ENCODE measurements at regions not wholly inside any gene's neighbourhood (a gene's known extent, or its start where the extent isn't known, plus 50 kb on each side); places are given as distances from the start of the nearest gene placed in this dataset.

DNA sequence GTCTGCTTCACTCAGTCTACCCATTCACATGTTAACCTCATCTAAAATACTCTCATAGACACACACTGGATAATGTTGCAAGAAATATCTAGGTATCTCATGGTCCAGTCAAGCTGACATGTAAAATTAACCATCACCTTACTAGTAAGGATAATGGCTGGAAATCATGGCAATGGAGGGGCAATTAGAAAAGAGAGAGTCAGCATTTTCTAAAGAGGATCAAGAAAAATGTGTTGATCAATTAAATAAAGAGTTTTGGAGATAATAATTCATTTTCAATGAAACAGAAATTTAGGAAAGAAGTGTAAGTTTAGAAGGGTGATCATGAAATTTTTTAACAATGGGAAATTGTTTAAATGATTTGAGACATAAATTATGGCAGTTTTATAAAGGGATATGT, 1914.1 kb upstream of the IGFBP7 start:
- H3K27ac ChIP-seq (ENCODE audit: low read length), result no peak overlapping the region
- no peaks in the 10 kb centered on the region for H3K9me3 ChIP-seq (ENCODE audit: control insufficient read depth, low read length)
- no peaks in the 10 kb centered on the region for H3K27me3 ChIP-seq (ENCODE audit: control insufficient read depth, insufficient read depth)
- intact Hi-C loops (cut with DNase I), result no loop called here
- DNase-seq (no peak), ATAC-seq (no peak)
- no peak overlapping the region for H3K4me3 ChIP-seq (ENCODE audit: low read length)
- no peaks in the 10 kb centered on the region for H3K4me1 ChIP-seq (ENCODE audit: control insufficient read depth, insufficient read depth, low read length)

DNA sequence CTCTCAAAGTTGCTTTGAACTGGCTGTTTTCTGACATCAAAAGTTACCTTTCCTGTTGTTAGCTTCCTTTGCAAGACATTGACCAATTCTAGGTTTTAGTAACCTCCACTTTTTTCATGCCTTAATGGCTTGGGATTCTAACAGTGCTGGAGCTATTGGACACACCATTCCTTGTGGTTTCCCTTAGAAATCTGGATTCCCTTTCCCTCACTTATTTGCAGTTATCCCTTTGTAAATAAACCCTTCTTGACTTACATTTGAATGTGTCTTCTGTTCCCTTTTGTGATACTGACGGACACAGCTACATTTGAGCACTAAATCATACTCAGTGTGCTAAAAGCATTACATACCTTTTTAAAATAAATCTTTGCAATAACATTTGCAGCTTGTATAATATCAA, 1927.6 kb upstream of the IGFBP7 start:
- WGBS, result 64% methylated on average over 1 of the region's 1 CpG
- intact Hi-C loops (cut with DNase I), result no loop called here
- Histone ChIP-seq H3K27me3 (ENCODE audit: control insufficient read depth, insufficient read depth) (no peaks in the 10 kb centered on the region), H3K27ac (ENCODE audit: low read length) (no peak overlapping the region), H3K4me3 (ENCODE audit: low read length) (no peak overlapping the region), H3K4me1 (ENCODE audit: control insufficient read depth, insufficient read depth, low read length) (no peaks in the 10 kb centered on the region), H3K9me3 (ENCODE audit: control insufficient read depth, low read length) (no peaks in the 10 kb centered on the region)
- no peak for ATAC-seq
- DNase-seq, result no peak

DNA sequence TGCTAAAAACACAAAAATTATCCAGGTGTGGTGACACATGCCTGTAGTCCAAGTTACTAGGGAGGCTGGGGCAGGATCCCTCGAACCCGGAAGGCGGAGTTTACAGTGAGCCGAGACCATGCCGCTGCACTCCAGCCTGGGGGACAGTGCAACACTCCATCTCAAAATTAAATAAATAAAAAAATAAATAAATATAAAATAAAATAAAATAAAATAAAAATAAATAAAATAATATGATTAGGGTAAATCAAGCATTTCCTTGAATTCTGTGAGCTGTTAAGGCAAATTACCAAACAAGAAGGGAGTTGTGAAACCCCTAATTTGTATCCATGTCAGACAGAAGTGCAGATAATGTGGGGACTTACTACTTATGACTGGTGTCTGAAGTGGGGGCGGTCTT, 1928.9 kb upstream of the IGFBP7 start:
- Histone ChIP-seq H3K9me3 (ENCODE audit: control insufficient read depth, low read length) (no peaks in the 10 kb centered on the region), H3K27ac (ENCODE audit: low read length) (no peak overlapping the region), H3K27me3 (ENCODE audit: control insufficient read depth, insufficient read depth) (no peaks in the 10 kb centered on the region), H3K4me3 (ENCODE audit: low read length) (no peak overlapping the region), H3K4me1 (ENCODE audit: control insufficient read depth, insufficient read depth, low read length) (no peaks in the 10 kb centered on the region)
- intact Hi-C loops (cut with DNase I), result no loop called here
- WGBS, result 95% methylated on average over 6 of the region's 6 CpGs
- no peak for DNase-seq
- ATAC-seq, result no peak

DNA sequence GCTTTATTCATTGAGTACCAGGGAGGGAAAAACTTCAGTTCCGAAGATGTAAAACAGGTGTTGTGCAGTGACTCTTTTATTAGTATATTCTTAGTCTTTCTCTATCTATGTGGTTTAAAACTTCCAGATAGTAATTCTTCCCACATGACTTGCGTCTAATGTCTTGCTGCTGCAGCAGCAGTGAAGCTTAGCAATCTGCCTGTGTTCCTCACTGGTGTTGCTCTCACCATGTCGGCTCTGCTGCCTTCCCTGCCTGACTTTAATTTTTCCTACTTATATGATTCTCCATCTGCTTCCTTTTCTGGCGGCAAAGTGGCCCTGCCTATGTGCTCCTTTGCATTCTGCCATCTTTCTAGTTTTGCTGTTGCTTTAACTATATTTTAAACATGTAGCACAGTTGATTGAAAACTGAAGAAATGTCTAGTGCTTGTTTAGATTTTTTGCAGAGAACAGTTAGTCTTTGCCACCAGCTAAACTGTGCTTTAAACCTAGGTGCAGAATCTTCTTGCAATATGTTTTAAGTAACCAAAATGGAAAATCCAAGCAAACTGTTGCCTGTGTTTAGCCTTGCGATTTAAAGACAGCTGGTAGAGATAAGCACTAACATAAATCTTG, 1934.2 kb upstream of the IGFBP7 start:
- intact Hi-C loops (cut with DNase I), result no loop called here
- 52% methylated on average over 5 of the region's 5 CpGs for WGBS
- H3K9me3 ChIP-seq (ENCODE audit: control insufficient read depth, low read length), result no peaks in the 10 kb centered on the region
- no peak for DNase-seq
- H3K27me3 ChIP-seq (ENCODE audit: control insufficient read depth, insufficient read depth), result no peaks in the 10 kb centered on the region
- no peaks in the 10 kb centered on the region for H3K4me1 ChIP-seq (ENCODE audit: control insufficient read depth, insufficient read depth, low read length)
- no peak for ATAC-seq
- no peak overlapping the region for H3K27ac ChIP-seq (ENCODE audit: low read length)
- no peak overlapping the region for H3K4me3 ChIP-seq (ENCODE audit: low read length)

DNA sequence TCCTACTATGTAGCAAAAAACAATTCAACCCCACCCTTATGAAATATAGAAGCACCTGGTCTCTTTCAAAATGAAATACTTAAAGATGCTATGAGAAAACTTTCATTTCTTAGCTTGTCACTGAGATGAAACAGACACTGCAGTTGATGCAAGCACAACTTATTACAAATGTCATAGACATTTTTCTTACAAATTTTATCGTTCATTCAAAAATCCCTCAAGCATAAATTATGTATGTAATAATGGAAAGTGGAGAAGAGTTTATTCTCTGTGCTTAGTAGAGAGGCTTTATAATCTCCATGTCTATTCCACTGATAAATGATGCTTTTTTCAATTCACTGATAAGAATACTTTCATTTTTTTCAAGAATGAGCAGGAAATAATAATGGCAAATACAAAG, 1943.9 kb upstream of the IGFBP7 start:
- Histone ChIP-seq H3K27me3 (ENCODE audit: control insufficient read depth, insufficient read depth) (no peaks in the 10 kb centered on the region), H3K4me3 (ENCODE audit: low read length) (no peak overlapping the region), H3K9me3 (ENCODE audit: control insufficient read depth, low read length) (no peaks in the 10 kb centered on the region), H3K27ac (ENCODE audit: low read length) (no peak overlapping the region), H3K4me1 (ENCODE audit: control insufficient read depth, insufficient read depth, low read length) (no peaks in the 10 kb centered on the region)
- intact Hi-C loops (cut with DNase I), result no loop called here
- WGBS, result 69% methylated on average over 1 of the region's 1 CpG
- no peak for ATAC-seq
- no peak for DNase-seq

DNA sequence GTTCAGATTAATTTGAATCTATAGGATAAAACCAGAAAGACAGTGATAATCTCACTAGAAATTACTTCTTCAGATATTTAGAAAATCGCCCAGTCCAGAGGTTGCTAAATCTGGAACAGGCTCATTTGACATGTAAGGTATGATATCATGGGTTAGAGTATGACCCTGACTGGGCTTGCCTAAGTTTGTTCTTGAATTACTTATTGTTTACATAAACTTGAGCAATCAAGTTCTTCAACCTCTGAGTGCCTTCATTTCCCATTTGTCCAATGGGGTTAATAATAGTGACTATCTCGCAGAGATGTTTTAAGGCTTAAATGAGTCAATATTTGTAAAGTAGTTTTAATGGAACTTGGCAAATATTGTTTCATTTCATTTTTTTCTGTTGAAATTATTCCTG, 1947.6 kb upstream of the IGFBP7 start:
- ATAC-seq (no peak), DNase-seq (no peak)
- H3K9me3 ChIP-seq (ENCODE audit: control insufficient read depth, low read length), result no peaks in the 10 kb centered on the region
- intact Hi-C loops (cut with DNase I), result no loop called here
- 78% methylated on average over 2 of the region's 2 CpGs for WGBS
- H3K4me1 ChIP-seq (ENCODE audit: control insufficient read depth, insufficient read depth, low read length), result no peaks in the 10 kb centered on the region
- no peak overlapping the region for H3K27ac ChIP-seq (ENCODE audit: low read length)
- no peaks in the 10 kb centered on the region for H3K27me3 ChIP-seq (ENCODE audit: control insufficient read depth, insufficient read depth)
- no peak overlapping the region for H3K4me3 ChIP-seq (ENCODE audit: low read length)

DNA sequence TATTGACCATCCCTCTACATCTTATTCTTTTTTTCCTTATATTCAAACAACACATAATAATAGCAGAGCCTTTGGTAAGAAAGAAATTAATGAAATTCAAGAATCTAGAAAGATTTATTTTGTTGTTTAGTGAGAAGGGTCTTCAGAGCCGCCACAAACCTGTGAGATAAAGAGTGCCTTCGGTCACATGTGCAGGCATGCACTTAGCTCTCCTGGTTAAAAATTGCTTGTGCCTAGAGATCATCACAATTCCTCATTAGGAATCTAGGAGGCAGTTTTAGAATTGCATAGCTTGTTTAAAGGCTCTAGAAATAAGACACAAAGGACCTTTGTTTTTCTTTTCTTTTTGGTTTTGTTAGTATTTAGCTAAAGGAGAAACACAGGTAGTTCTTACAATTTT, 1948.4 kb upstream of the IGFBP7 start:
- Histone ChIP-seq H3K27ac (ENCODE audit: low read length) (no peak overlapping the region), H3K27me3 (ENCODE audit: control insufficient read depth, insufficient read depth) (no peaks in the 10 kb centered on the region), H3K4me1 (ENCODE audit: control insufficient read depth, insufficient read depth, low read length) (no peaks in the 10 kb centered on the region), H3K4me3 (ENCODE audit: low read length) (no peak overlapping the region), H3K9me3 (ENCODE audit: control insufficient read depth, low read length) (no peaks in the 10 kb centered on the region)
- intact Hi-C loops (cut with DNase I), result no loop called here
- ATAC-seq (no peak), DNase-seq (no peak)
- WGBS, result 22% methylated on average over 2 of the region's 2 CpGs

DNA sequence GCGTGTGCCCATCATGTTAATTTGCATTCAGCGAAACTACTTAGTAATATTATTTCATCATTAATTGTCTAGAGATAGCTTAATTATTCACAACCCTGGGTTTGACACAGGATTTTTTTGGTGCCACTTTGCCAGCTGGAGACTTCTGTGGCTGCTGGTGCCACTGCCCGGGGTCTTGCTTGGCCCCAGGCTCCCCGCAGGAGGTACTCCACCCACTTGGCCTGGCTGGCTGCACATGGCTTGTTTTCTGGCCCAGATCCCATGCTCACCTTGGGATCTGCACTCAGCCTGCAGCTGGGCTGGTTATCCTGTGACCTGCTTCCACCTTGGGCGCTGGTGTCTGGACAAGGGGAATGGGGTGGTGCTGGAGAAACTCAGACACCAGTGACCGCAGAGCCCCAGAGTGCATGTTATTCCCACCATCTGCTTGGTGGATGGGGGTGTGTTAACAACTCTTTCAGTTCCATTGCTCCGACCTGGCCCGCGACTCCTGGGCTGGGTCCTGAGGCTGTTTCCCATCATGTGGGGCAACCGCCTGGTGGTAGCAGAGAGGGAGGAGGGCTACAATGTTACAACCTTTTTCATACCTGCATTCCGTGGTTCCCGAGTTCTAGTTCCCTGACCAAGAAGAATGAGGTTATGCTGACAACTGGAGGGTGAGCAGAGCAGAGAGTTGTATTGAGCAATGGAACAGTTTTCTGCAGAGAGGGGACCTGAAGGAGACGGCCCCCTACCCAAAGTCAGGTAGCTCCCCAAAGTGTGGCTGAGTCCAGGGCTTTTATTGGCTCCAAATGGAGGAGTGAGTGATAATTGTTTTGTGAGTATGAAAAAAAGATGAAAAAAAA, 1950.0 kb upstream of the IGFBP7 start:
- Histone ChIP-seq H3K4me3 (ENCODE audit: low read length) (no peak overlapping the region), H3K27me3 (ENCODE audit: control insufficient read depth, insufficient read depth) (no peaks in the 10 kb centered on the region), H3K4me1 (ENCODE audit: control insufficient read depth, insufficient read depth, low read length) (no peaks in the 10 kb centered on the region), H3K9me3 (ENCODE audit: control insufficient read depth, low read length) (no peaks in the 10 kb centered on the region), H3K27ac (ENCODE audit: low read length) (no peak overlapping the region)
- intact Hi-C loops (cut with DNase I), result no loop called here
- ATAC-seq, result no peak
- DNase-seq, result peak in 1 of 3 donors; percentile 36
- 87% methylated on average over 13 of the region's 13 CpGs for WGBS

DNA sequence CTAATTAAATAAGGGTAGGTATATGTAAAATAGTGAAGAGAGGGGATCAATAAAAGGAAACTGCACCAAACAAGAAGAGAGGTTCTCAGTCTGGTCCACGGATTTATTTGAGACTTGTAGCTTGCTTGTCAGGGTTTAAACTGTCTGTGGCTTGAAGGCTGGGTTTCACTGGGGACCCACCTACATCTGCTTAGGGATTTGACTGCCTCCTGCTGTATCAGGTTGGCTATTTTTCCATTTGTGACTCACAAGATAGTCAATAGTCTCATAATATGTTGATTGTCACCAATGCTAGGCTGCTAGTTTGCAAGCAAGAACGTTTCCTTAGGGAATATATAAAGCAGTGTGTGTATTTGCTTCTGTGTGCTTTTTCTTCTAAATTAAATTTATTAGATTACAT, 1950.7 kb upstream of the IGFBP7 start:
- no peaks in the 10 kb centered on the region for H3K9me3 ChIP-seq (ENCODE audit: control insufficient read depth, low read length)
- ATAC-seq (no peak), DNase-seq (no peak)
- no peaks in the 10 kb centered on the region for H3K27me3 ChIP-seq (ENCODE audit: control insufficient read depth, insufficient read depth)
- 64% methylated on average over 2 of the region's 2 CpGs for WGBS
- H3K4me1 ChIP-seq (ENCODE audit: control insufficient read depth, insufficient read depth, low read length), result no peaks in the 10 kb centered on the region
- H3K27ac ChIP-seq (ENCODE audit: low read length), result no peak overlapping the region
- intact Hi-C loops (cut with DNase I), result no loop called here
- no peak overlapping the region for H3K4me3 ChIP-seq (ENCODE audit: low read length)

DNA sequence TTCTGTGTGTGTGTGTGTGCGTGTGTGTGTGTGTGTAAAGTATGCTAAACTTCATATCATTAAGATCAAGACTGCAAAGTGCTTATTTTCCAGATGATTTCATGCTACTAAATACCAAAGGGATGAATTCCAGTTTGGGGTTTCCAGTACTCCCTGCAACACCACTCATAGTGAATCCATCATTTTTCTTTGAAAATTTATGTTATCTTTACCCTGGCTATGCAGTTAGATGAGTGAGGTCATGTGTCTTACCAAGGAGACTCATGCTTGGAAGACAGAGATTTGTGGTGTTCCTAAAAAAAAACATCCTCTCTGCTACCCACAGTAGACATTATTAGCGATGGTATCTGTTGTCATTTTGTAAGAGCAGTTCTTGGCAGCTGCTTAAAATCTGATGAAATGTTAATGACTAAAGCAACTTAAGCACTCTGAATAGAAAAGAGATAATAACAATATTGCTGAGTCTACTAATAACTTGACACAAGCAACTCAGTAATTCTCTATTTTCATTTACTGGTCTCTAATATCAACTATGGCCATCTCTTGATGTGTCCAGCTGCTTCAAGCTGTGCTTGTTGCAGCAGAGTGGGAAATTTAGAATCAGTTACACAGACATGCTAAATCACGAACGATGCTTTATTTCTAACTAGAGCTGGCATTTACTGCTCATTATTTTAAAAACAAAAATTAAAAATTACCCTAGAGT, 1953.0 kb upstream of the IGFBP7 start:
- no peak for ATAC-seq
- intact Hi-C loops (cut with DNase I), result no loop called here
- 61% methylated on average over 4 of the region's 4 CpGs for WGBS

DNA sequence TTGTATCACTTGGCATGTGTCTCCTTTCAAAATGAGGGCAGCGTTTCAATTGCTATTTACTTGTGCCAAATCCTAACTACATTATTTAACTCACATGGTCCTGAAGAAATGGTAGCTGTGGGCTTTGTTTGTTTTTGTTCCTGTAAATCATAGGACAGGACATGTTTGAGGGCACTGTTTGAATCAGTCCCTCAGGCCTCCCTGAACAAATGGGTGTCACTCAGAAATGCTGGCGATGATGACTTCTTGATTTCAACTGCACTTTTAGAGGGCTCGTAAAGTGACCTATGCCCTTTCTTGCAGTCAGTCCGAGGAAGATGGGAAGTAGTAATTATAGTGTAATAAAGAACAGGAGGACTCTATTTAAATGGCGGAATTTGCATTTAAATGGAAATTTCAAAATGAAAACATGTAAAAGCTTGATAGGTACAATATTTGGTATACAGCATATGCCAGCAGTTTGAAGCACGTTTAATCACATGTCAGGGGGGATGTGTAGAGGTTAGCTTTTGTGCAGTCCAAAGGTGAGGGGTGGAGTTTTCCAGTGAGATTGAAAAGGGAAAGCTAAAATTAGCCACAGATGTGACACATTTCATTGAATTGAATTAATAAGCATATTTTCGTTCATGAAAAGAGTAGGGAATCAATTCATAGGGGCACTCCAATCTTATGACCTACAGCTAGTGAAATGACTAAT, 1958.7 kb upstream of the IGFBP7 start:
- no peak for ATAC-seq
- WGBS, result 44% methylated on average over 7 of the region's 7 CpGs
- H3K27ac ChIP-seq (ENCODE audit: low read length), result no peak overlapping the region
- H3K9me3 ChIP-seq (ENCODE audit: control insufficient read depth, low read length), result no peaks in the 10 kb centered on the region
- H3K4me1 ChIP-seq (ENCODE audit: control insufficient read depth, insufficient read depth, low read length), result no peaks in the 10 kb centered on the region
- H3K4me3 ChIP-seq (ENCODE audit: low read length), result no peak overlapping the region
- intact Hi-C loops (cut with DNase I), result no loop called here
- DNase-seq, result no peak
- H3K27me3 ChIP-seq (ENCODE audit: control insufficient read depth, insufficient read depth), result no peaks in the 10 kb centered on the region

More for the DNA sequence above, 1953.0 kb upstream of the IGFBP7 start:
- no peak overlapping the region for H3K27ac ChIP-seq (ENCODE audit: low read length)
- H3K9me3 ChIP-seq (ENCODE audit: control insufficient read depth, low read length), result no peaks in the 10 kb centered on the region
- H3K4me3 ChIP-seq (ENCODE audit: low read length), result no peak overlapping the region
- H3K4me1 ChIP-seq (ENCODE audit: control insufficient read depth, insufficient read depth, low read length), result no peaks in the 10 kb centered on the region
- no peak for DNase-seq
- H3K27me3 ChIP-seq (ENCODE audit: control insufficient read depth, insufficient read depth), result no peaks in the 10 kb centered on the region
